Endothelial cell of umbilical vein (primary cell): ENCODE measurements at regions not wholly inside any gene's neighbourhood (a gene's known extent, or its start where the extent isn't known, plus 50 kb on each side); places are given as distances from the start of the nearest gene placed in this dataset.

Experiments used
- CTCF ChIP-seq, 2 donors: IDR thresholded peaks; 1 replicate in 1 of 2; 2 replicates in 1 of 2; pipeline ENCODE4 v1.5.1; 2011; ENCODE audit warnings: low read length in 2 of 2, mild to moderate bottlenecking in 2 of 2, moderate library complexity in 2 of 2, control low read depth in 1 of 2, inconsistent platforms in 1 of 2, low read depth in 1 of 2; ENCODE audit not compliant: insufficient read depth in 1 of 2; ENCODE audit errors: extremely low read depth in 1 of 2
- EZH2 ChIP-seq: IDR thresholded peaks from 2 replicates; pipeline ENCODE4 v1.6.1; 2012; ENCODE audit warnings: borderline replicate concordance, low read depth, mild to moderate bottlenecking, moderate library complexity, low read length, inconsistent platforms; ENCODE audit not compliant: severe bottlenecking

GRCh38 chr7:98534493-98534892, 82.6 kb upstream of the NPTX2 start:
- TF ChIP-seq CTCF (IDR thresholded peaks at IDR 0.05; ENCODE audit: extremely low read depth in 1 of 2, insufficient read depth in 1 of 2, low read depth in 1 of 2, low read length in 2 of 2), result no peak
- TF ChIP-seq EZH2, result no peak
